Erythroblast (primary cell): ENCODE measurements at regions not wholly inside any gene's neighbourhood (a gene's known extent, or its start where the extent isn't known, plus 50 kb on each side); places are given as distances from the start of the nearest gene placed in this dataset.

Experiments
- GATA1 ChIP-seq: IDR thresholded peaks from 2 replicates; pipeline ENCODE4 v1.6.1; 2011; ENCODE audit warnings: low read depth, mild to moderate bottlenecking, control low read depth, low read length, moderate library complexity
- POLR2A ChIP-seq: IDR thresholded peaks from 2 replicates; pipeline ENCODE4 v1.6.1; 2011; ENCODE audit warnings: mild to moderate bottlenecking, low read length

- TF ChIP-seq POLR2A (no peak), GATA1 (no peak)
Measured at GRCh38 chr15:88345962-88346361, 89.4 kb upstream of the NTRK3 start.
